Skeletal muscle cell (primary cell): ENCODE measurements at regions not wholly inside any gene's neighbourhood (a gene's known extent, or its start where the extent isn't known, plus 50 kb on each side); places are given as distances from the start of the nearest gene placed in this dataset.

ENCODE experiments used
- DNase-seq: peaks from one replicate; pipeline ENCODE4 v3.0.0-alpha.2; 2010; ENCODE audit warnings: low read depth
- H3K4me3 ChIP-seq: 2 replicates; pipeline ENCODE4 v1.5.1; 2011; ENCODE audit warnings: low read depth, mild to moderate bottlenecking, control low read depth, low read length, moderate library complexity

GRCh38 chr4:28351826-28352225 lies 1491.2 kb downstream of the STIM2 start:
- DNase-seq: no peak
- H3K4me3 ChIP-seq: no peak overlapping the region

GRCh38 chr4:28354880-28355656 lies 1494.4 kb downstream of the STIM2 start:
- DNase-seq: no peak
- no peak overlapping the region for H3K4me3 ChIP-seq

GRCh38 chr4:28357990-28358389 lies 1497.3 kb downstream of the STIM2 start:
- no peak for DNase-seq
- no peak overlapping the region for H3K4me3 ChIP-seq

GRCh38 chr4:28358606-28359005 lies 1498.0 kb downstream of the STIM2 start:
- no peak overlapping the region for H3K4me3 ChIP-seq
- no peak for DNase-seq

GRCh38 chr4:28360681-28361080 lies 1500.0 kb downstream of the STIM2 start:
- DNase-seq: no peak
- H3K4me3 ChIP-seq: no peak overlapping the region

- H3K4me3 ChIP-seq: no peak overlapping the region
- DNase-seq: no peak
These were observed 1501.5 kb downstream of the STIM2 start for GRCh38 chr4:28362169-28362568.

- no peak for DNase-seq
These were observed 1508.9 kb downstream of the STIM2 start for GRCh38 chr4:28369499-28369898.

GRCh38 chr4:28373191-28373590 lies 1512.5 kb downstream of the STIM2 start:
- H3K4me3 ChIP-seq: no peak overlapping the region
- no peak for DNase-seq

More at GRCh38 chr4:28369499-28369898, 1508.9 kb downstream of the STIM2 start:
- no peak overlapping the region for H3K4me3 ChIP-seq

GRCh38 chr4:28373601-28374000 lies 1513.0 kb downstream of the STIM2 start:
- no peak overlapping the region for H3K4me3 ChIP-seq
- no peak for DNase-seq

GRCh38 chr4:28378109-28378830 lies 1517.6 kb downstream of the STIM2 start:
- no peak overlapping the region for H3K4me3 ChIP-seq
- DNase-seq: no peak

GRCh38 chr4:28385801-28386200 lies 1525.2 kb downstream of the STIM2 start:
- no peak overlapping the region for H3K4me3 ChIP-seq
- DNase-seq: no peak

GRCh38 chr4:28386776-28387175 lies 1526.1 kb downstream of the STIM2 start:
- no peak overlapping the region for H3K4me3 ChIP-seq
- DNase-seq: no peak

- no peak for DNase-seq
- H3K4me3 ChIP-seq: no peak overlapping the region
These were observed 1527.8 kb downstream of the STIM2 start for GRCh38 chr4:28388471-28388870.

GRCh38 chr4:28391877-28392276 lies 1531.2 kb downstream of the STIM2 start:
- no peak overlapping the region for H3K4me3 ChIP-seq
- no peak for DNase-seq

GRCh38 chr4:28402751-28403150 lies 1542.1 kb downstream of the STIM2 start:
- H3K4me3 ChIP-seq: no peak overlapping the region

GRCh38 chr4:28421221-28421620 lies 1560.6 kb downstream of the STIM2 start:
- DNase-seq: no peak
- H3K4me3 ChIP-seq: no peak overlapping the region

More at GRCh38 chr4:28402751-28403150, 1542.1 kb downstream of the STIM2 start:
- no peak for DNase-seq

GRCh38 chr4:28426251-28426650 lies 1565.6 kb downstream of the STIM2 start:
- H3K4me3 ChIP-seq: no peak overlapping the region

GRCh38 chr4:28427306-28428085 lies 1566.9 kb downstream of the STIM2 start:
- DNase-seq: no peak
- H3K4me3 ChIP-seq: no peak overlapping the region

More at GRCh38 chr4:28426251-28426650, 1565.6 kb downstream of the STIM2 start:
- DNase-seq: no peak

GRCh38 chr4:28432348-28433025 lies 1571.8 kb downstream of the STIM2 start:
- no peak overlapping the region for H3K4me3 ChIP-seq
- no peak for DNase-seq
